ENCODE measurements at regions not wholly inside any gene's neighbourhood (a gene's known extent, or its start where the extent isn't known, plus 50 kb on each side); places are given as distances from the start of the nearest gene placed in this dataset.

- Histone ChIP-seq H4K20me1 (ENCODE audit: insufficient read depth, low read length) (no peaks in the 10 kb centered on the region), H3K4me1 (ENCODE audit: control insufficient read depth in 1 of 2, insufficient read depth in 2 of 2, low read length in 2 of 2) (peaks cover 84 to 92% of the 10 kb centered on the region in 2 donors), H3K27me3 (ENCODE audit: control insufficient read depth in 2 of 2, insufficient read depth in 2 of 2, low read length in 2 of 2) (no peaks in the 10 kb centered on the region), H3K9me3 (replicated peaks in 1 of 2; ENCODE audit: control insufficient read depth in 1 of 2, insufficient read depth in 1 of 2, low read length in 2 of 2) (no peaks in the 10 kb centered on the region), H3K4me2 (replicated peaks; ENCODE audit: extremely low read depth, low read length, poor library complexity, severe bottlenecking) (no peak overlapping the region), H3K9ac (ENCODE audit: insufficient read depth, low read length, poor library complexity, severe bottlenecking) (no peak overlapping the region), H3K79me2 (ENCODE audit: insufficient read depth, low read length) (no peaks in the 10 kb centered on the region), H3K36me3 (replicated peaks in 1 of 2; ENCODE audit: control insufficient read depth in 1 of 2, insufficient read depth in 2 of 2, low read length in 2 of 2) (no peaks in the 10 kb centered on the region), H2AFZ (ENCODE audit: insufficient read depth, low read depth, low read length, poor library complexity, severe bottlenecking) (no peak overlapping the region), H3K27ac (ENCODE audit: low read depth in 1 of 2, low read length in 2 of 2) (no peak overlapping the region), H3K4me3 (replicated peaks in 1 of 3; ENCODE audit: low read depth in 2 of 3, low read length in 3 of 3) (no peak overlapping the region)
- DNase-seq, result no peak
- Mint-ChIP-seq H3K27ac (peak overlapping the region in 1 of 7 donors; percentile 70), H3K4me1 (peaks cover 89% of the 10 kb centered on the region), H3K4me3 (no peak overlapping the region), H3K27me3 (ENCODE audit: low read depth in 3 of 3) (peaks cover 0 to 2% (median 0%) of the 10 kb centered on the region in 3 donors), H3K36me3 (peaks cover 2 to 8% of the 10 kb centered on the region in 2 donors), H3K9me3 (no peaks in the 10 kb centered on the region)
- intact Hi-C loops (cut with micrococcal nuclease), result no loop called here
- TF ChIP-seq CTCF (IDR thresholded peaks at IDR 0.05), result no peak
- no CpG with 5 or more reads among the region's 4 CpGs for WGBS (ENCODE audit: insufficient coverage)
Measured at GRCh38 chr2:47301731-47302130, 67.4 kb upstream of the EPCAM start.

GRCh38 chr2:47301277-47301618 lies 67.9 kb upstream of the EPCAM start:
- H3K27ac ChIP-seq (ENCODE audit: low read depth in 1 of 2, low read length in 2 of 2), result peak overlapping the region in 1 of 2 donors; percentile 90
- H3K4me1 Mint-ChIP-seq, result peaks cover 89% of the 10 kb centered on the region
- H3K79me2 ChIP-seq (ENCODE audit: insufficient read depth, low read length), result no peaks in the 10 kb centered on the region
- H4K20me1 ChIP-seq (ENCODE audit: insufficient read depth, low read length), result no peaks in the 10 kb centered on the region
- intact Hi-C loops (cut with micrococcal nuclease), result no loop called here
- H3K4me1 ChIP-seq (ENCODE audit: control insufficient read depth in 1 of 2, insufficient read depth in 2 of 2, low read length in 2 of 2), result peaks cover 84 to 92% of the 10 kb centered on the region in 2 donors
- H3K4me3 ChIP-seq (replicated peaks in 1 of 3; ENCODE audit: low read depth in 2 of 3, low read length in 3 of 3), result peak overlapping the region in 1 of 3 experiments; percentile 55
- H3K9me3 ChIP-seq (replicated peaks in 1 of 2; ENCODE audit: control insufficient read depth in 1 of 2, insufficient read depth in 1 of 2, low read length in 2 of 2), result no peaks in the 10 kb centered on the region
- peaks cover 0 to 2% (median 0%) of the 10 kb centered on the region in 3 donors for H3K27me3 Mint-ChIP-seq (ENCODE audit: low read depth in 3 of 3)
- peak overlapping the region; percentile 50 to 96 (median 88) for H3K27ac Mint-ChIP-seq
- H3K4me3 Mint-ChIP-seq, result peak overlapping the region in 1 of 2 donors; percentile 39
- peaks cover 2 to 7% of the 10 kb centered on the region in 2 donors for H3K36me3 Mint-ChIP-seq
- H3K4me2 ChIP-seq (replicated peaks; ENCODE audit: extremely low read depth, low read length, poor library complexity, severe bottlenecking), result peak overlapping the region; percentile 54
- TF ChIP-seq CTCF (IDR thresholded peaks at IDR 0.05), result no peak
- H3K9me3 Mint-ChIP-seq, result no peaks in the 10 kb centered on the region
- WGBS (ENCODE audit: insufficient coverage), result no CpG with 5 or more reads among the region's 3 CpGs
- no peaks in the 10 kb centered on the region for H3K36me3 ChIP-seq (replicated peaks in 1 of 2; ENCODE audit: control insufficient read depth in 1 of 2, insufficient read depth in 2 of 2, low read length in 2 of 2)
- no peak for DNase-seq
- no peak overlapping the region for H2AFZ ChIP-seq (ENCODE audit: insufficient read depth, low read depth, low read length, poor library complexity, severe bottlenecking)
- H3K9ac ChIP-seq (ENCODE audit: insufficient read depth, low read length, poor library complexity, severe bottlenecking), result no peak overlapping the region
- no peaks in the 10 kb centered on the region for H3K27me3 ChIP-seq (ENCODE audit: control insufficient read depth in 2 of 2, insufficient read depth in 2 of 2, low read length in 2 of 2)

All from CD14-positive monocyte (primary cell).